A549 (cell line): ENCODE measurements at regions not wholly inside any gene's neighbourhood (a gene's known extent, or its start where the extent isn't known, plus 50 kb on each side); places are given as distances from the start of the nearest gene placed in this dataset.

Source experiments
- CEBPB ChIP-seq, 2 experiments: fragments of >200 bp in 1 of 2; sonication (Bioruptor Twin) in 1 of 2; formaldehyde crosslinking in 1 of 2; IDR thresholded peaks; 2 replicates each; pipeline ENCODE4 v1.6.1; 2012 to 2016
- ESRRA ChIP-seq: fragments of 150-350 bp; IDR thresholded peaks from 2 replicates; pipeline ENCODE4 v1.6.1; 2014; ENCODE audit warnings: mild to moderate bottlenecking, low read length, borderline replicate concordance
- PBX3 ChIP-seq: IDR thresholded peaks from 2 replicates; pipeline ENCODE4 v1.6.1; 2012
- RCOR1 ChIP-seq: fragments of 150-350 bp; IDR thresholded peaks from 2 replicates; pipeline ENCODE4 v1.6.1; 2014; ENCODE audit warnings: antibody characterized with exemption, low read length, low read depth

- no peak for TF ChIP-seq CEBPB (IDR thresholded peaks at IDR 0.05)
- no peak for TF ChIP-seq RCOR1
- no peak for TF ChIP-seq PBX3
- TF ChIP-seq ESRRA = no peak
Observed at GRCh38 chr1:58914925-58915324, 131.1 kb upstream of the JUN start.
